Sciatic nerve (tissue), 2 donors: ENCODE measurements at regions not wholly inside any gene's neighbourhood (a gene's known extent, or its start where the extent isn't known, plus 50 kb on each side); places are given as distances from the start of the nearest gene placed in this dataset.
"Not testable (repeated sequence)": the region's sequence is repeated elsewhere in the genome, so short reads cannot be mapped to it uniquely, and the experiment has no call there.

Source experiments
- ATAC-seq: fragments of 200-7000 bp; cut with Tn5 transposase; one replicate; pipeline ENCODE4 v1.9.1; 2020; ENCODE audit warnings: mild to moderate bottlenecking, moderate library complexity
- DNase-seq: peaks from one replicate; pipeline ENCODE4 v3.0.0-alpha.2; 2020; ENCODE audit warnings: low spot score
- intact Hi-C: fragments of 100-400 bp; cut with DNase I; formaldehyde crosslinking; loops from one replicate; pipeline ENCODE4 v1.14.2; 2022
- donor health status: DM: no; HTN: no; CAD: no.
- donor health status: DM: no; HTN: no; CAD: no.

DNA sequence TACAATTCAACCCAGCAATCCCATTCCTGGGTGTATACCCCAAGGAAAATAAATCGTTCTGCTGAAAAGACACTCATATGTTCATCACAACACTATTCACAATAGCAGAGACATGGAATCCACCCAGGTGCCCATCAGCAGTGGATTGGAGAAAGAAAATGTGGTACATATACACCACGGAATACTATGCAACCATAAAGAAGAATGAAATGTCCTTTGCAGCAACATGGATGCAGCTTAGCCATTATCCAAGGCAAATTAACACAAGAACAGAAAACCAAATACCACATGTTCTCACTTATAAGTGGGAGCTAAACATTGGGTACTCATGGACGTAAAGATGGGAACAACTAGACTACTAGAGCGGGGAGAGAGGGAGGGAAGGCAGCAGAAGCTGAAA lies 207.8 kb downstream of the GATA3 start:
- DNase-seq (no peak), ATAC-seq (no peak)
- intact Hi-C loops = no loop called here

DNA sequence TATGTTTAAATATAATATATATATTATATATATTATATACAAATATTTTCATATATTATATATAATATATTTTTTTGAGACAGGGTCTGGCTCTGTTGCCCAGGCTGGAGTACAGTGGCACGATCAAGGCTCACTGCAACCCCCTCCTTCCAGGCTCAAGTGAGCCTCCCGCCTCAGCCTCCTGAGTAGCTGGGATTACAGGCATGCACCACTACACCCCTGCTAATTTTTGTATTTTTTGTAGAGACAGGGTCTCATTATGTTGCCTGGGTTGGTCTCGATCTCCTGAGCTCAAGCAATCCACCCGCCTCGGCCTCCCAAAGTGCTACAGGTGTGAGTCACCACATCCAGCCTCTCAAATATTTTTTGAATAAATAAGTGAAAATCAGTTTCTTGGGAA lies 215.5 kb downstream of the GATA3 start:
- DNase-seq (no peak), ATAC-seq (no peak)
- intact Hi-C loops = no loop called here

- no peak for DNase-seq
- ATAC-seq = no peak
- intact Hi-C loops = no loop called here
Measured at GRCh38 chr10:8272794-8273425, 218.4 kb downstream of the GATA3 start.

GRCh38 chr10:8273749-8274148 lies 219.3 kb downstream of the GATA3 start:
- DNase-seq (no peak), ATAC-seq (no peak)
- intact Hi-C loops = no loop called here

GRCh38 chr10:8275911-8276310 lies 221.4 kb downstream of the GATA3 start:
- intact Hi-C loops = no loop called here
- no peak for ATAC-seq
- DNase-seq = no peak

- ATAC-seq (no peak), DNase-seq (no peak)
- intact Hi-C loops = no loop called here
Measured at GRCh38 chr10:8278099-8278498, 223.6 kb downstream of the GATA3 start.

GRCh38 chr10:8279598-8279997 lies 225.1 kb downstream of the GATA3 start:
- intact Hi-C loops = no loop called here
- no peak for ATAC-seq

DNA sequence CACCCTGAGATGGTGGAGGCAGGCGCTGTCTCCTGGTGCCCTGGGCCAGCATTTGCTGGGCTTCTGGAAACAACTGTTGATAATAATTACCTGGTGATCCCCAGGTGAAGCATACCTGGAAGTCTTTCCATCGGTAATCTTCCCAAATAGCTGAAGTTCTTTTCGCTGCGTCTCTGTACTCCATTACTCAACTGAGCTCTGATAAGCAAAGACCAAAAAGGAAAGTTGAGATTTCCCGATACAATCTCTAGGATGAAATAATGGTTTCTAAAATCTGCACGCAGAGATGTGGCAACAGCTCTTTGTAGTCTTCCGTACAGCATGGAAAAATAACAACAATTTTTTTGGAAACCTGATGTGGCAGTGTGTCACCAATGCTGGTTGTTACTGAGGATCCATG lies 226.5 kb downstream of the GATA3 start:
- DNase-seq (no peak), ATAC-seq (no peak)
- intact Hi-C loops = no loop called here

More at GRCh38 chr10:8279598-8279997, 225.1 kb downstream of the GATA3 start:
- no peak for DNase-seq

DNA sequence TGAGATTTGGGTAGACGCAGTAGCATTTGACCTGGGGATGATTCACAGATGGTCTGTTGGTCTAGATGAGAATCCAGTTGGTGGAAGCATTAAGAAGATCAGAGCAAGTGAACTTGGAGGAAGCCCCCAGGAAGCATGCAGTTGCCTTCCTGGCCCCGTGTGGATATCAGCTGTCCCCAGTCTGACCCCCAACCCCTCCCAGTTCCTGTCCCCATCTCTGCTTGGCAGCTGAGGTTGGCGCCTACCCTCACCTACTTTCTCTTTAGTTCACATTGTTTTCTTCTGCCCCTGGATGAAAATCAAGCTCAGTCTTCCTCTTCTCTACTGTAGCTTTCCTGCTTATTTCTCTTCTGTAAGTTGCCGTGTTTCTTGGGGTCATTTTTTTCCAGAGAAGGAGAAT lies 227.9 kb downstream of the GATA3 start:
- DNase-seq = no peak
- intact Hi-C loops = no loop called here
- no peak for ATAC-seq

DNA sequence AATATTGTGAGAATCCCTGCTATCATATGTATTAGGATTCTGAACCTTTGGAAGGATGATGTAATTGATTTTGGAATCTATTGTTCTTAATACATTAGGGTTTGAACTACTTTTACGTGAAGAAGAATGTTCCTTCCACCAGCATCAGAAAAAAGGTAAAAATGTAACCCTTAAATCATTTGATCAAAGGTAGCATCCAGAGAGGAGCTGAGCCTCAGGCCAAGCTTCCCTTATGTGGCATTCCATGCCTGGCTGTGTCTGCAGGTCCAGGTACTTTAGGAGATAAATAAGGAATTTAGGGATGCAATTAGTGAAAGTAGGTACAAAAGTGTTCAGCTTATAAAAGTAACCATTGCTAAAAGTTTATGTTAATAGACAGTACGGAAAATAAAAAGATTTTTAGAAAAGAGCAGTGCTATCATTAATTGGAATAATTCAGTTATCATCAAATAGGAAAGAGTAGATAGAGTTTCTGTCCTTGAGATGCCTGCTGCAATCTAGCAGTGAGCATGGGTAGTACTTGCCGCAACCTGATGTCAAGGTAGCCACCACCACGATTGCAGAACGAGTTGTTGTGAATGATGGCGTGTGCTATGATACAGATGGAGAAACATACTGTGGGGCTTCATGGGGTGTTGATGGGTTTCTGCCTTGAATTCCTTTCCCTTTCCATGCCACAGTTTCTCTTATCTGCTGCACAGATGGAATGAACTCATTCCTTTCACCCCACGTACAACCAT lies 228.8 kb downstream of the GATA3 start:
- no peak for DNase-seq
- intact Hi-C loops = no loop called here
- ATAC-seq = no peak

DNA sequence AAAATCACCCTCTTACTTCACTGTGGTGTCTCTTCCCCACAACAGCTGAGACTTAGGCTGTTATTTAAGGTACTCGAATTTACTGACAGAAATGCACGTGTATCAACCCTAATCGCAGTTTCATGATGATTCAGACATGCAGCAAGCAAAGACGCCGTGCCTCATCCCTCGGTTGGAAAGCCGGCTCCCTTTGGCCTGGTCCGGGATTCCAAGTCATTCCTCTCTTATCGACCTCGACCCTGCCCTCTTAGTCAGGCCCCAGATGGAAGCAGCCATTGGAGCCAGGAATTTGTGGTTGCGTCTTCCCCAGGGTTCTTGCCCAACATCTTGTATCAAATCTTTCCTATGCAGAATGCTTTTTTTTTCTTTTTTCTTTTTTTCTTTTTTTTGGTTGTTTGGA lies 229.5 kb downstream of the GATA3 start:
- DNase-seq = no peak
- intact Hi-C loops = no loop called here
- no peak for ATAC-seq

DNA sequence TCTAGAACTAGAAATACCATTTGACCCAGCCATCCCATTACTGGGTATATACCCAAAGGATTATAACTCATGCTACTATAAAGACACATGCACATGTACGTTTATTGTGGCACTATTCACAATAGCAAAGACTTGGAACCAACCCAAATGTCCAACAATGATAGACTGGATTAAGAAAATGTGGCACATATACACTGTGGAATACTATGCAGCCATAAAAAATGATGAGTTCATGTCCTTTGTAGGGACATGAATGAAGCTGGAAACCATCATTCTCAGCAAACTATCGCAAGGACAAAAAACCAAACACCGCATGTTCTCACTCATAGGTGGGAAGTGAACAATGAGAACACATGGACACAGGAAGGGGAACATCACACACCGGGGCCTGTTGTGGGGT lies 231.5 kb downstream of the GATA3 start:
- intact Hi-C loops, ATAC-seq, DNase-seq: not testable (repeated sequence)

- ATAC-seq (no peak), DNase-seq (no peak)
- intact Hi-C loops = no loop called here
Measured at GRCh38 chr10:8288600-8288999, 234.1 kb downstream of the GATA3 start.

DNA sequence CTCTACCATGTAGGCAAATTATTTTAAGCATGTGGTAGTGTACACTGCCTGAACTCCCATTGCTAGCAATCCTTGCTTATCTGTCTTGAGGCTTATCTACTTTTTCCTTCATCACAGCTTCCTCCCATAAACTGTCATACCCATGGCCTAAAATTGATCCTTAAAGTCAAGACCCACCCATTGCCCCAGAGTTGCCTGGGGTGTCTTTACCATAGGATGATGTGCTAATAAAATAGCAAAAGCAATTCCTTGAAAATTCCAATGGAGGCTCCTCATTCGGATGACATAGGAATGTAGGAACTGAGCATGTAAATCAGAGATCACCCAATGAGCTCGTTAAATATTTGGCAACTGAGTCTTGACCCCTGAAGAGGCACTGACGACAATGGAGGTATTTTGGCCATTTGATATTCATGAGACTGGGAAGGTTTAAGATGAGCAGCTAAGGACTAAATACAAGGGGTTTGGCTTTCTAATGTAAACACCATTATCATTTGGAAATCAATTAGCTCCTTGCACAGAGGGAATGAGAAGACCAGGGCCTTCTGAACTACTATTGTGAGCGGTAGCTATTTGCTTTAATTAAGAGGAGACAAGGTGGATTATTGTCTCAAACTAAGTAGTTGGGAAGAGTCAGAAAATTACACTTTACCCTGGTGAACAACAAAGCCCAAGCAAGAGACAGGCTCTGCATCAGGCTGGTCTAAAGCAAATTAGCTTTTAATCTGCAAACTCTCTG lies 234.9 kb downstream of the GATA3 start:
- intact Hi-C loops = no loop called here
- DNase-seq = no peak
- no peak for ATAC-seq

- ATAC-seq (no peak), DNase-seq (no peak)
- intact Hi-C loops = no loop called here
Measured at GRCh38 chr10:8294779-8295178, 240.3 kb downstream of the GATA3 start.

DNA sequence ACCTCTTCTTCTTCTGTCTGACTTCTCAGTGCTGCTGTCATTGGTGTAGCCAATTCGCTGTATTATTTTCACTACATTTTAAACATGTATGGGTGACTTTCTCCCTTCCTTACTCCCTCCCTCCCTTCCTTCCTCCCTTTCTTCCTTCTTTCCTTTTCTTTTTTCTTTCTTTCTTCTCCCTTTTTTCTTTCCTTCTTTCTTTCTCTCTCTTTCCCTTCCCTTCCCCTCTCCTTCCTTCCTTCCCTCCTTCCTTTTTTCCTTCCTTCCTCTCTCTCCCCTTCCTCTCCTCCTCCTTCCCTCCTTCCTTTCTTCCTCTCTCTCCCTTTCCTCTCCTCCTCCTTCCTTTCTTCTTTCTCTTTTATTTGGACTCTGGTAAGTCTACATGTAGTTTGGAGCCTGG lies 240.8 kb downstream of the GATA3 start:
- ATAC-seq (no peak), DNase-seq (no peak)
- intact Hi-C loops = no loop called here

GRCh38 chr10:8296090-8296733 lies 241.7 kb downstream of the GATA3 start:
- no peak for DNase-seq
- intact Hi-C loops = no loop called here
- ATAC-seq = no peak

DNA sequence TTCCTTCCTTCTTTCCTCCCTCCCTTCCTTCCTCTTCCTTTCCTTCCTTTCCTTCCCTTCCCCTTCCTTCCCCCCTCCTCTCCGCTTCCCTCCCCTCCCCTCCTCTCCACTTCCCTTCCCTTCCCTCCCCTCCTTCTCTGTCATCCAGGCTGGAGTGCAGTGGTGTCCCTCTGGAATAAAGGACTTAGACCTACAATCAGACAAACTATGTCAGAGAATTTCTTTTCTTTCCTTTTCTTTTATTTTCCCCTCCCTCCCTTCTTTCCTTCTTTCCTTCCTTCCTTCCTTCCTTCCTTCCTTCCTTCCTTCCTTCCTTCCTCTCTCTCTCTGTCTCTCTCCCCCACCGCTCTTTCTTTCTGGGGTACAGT lies 242.2 kb downstream of the GATA3 start:
- no peak for DNase-seq
- no peak for ATAC-seq
- intact Hi-C loops = no loop called here

- intact Hi-C loops = no loop called here
- no peak for ATAC-seq
- no peak for DNase-seq
Measured at GRCh38 chr10:8297107-8297506, 242.6 kb downstream of the GATA3 start.

DNA sequence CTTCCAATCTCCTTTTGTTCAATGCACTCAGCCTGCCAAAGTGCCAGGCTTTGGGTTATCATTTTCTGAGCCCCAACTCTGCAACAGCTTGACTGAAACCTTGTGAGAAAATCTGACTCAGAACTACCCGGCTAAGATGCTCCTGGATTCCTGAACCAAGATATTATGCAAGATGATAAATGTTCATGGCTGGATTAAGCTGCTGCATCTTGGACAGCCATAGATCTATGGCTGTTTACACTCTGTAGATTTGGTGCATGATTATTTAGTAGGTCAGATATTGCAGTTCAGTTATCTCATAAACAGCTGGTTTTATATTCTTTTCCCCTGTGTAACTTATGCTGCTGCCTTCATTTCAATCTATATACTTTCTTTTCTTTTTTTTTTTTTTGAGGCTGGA lies 243.5 kb downstream of the GATA3 start:
- no peak for ATAC-seq
- DNase-seq = no peak
- intact Hi-C loops = no loop called here
